Osteoblast (primary cell): ENCODE measurements at regions not wholly inside any gene's neighbourhood (a gene's known extent, or its start where the extent isn't known, plus 50 kb on each side); places are given as distances from the start of the nearest gene placed in this dataset.
"Not testable (repeated sequence)": the region's sequence is repeated elsewhere in the genome, so short reads cannot be mapped to it uniquely, and the experiment has no call there.

Source experiments
- DNase-seq: peaks from one replicate; pipeline ENCODE4 v3.0.0; 2011; ENCODE audit warnings: low spot score, mixed read lengths; ENCODE audit not compliant: insufficient read length; ENCODE audit errors: missing footprints
- H2AFZ ChIP-seq: 2 replicates; pipeline ENCODE4 v1.6.0; 2011; ENCODE audit warnings: mild to moderate bottlenecking, low read length
- H3K27ac ChIP-seq: 2 replicates; pipeline ENCODE4 v1.5.1; 2011; ENCODE audit warnings: mild to moderate bottlenecking, low read depth, low read length, moderate library complexity
- H3K27me3 ChIP-seq: 2 replicates; pipeline ENCODE4 v1.6.0; 2012; ENCODE audit warnings: mild to moderate bottlenecking, control low read depth, inconsistent platforms, low read length, moderate library complexity; ENCODE audit not compliant: insufficient read depth
- H3K36me3 ChIP-seq: 2 replicates; pipeline ENCODE4 v1.5.1; 2011; ENCODE audit warnings: mild to moderate bottlenecking, low read length, control low read depth, moderate library complexity; ENCODE audit not compliant: insufficient read depth
- H3K4me1 ChIP-seq: 2 replicates; pipeline ENCODE4 v1.5.1; 2011; ENCODE audit warnings: mild to moderate bottlenecking, low read length, control low read depth, moderate library complexity; ENCODE audit not compliant: insufficient read depth
- H3K4me2 ChIP-seq: 2 replicates; pipeline ENCODE4 v1.6.0; 2011; ENCODE audit warnings: mild to moderate bottlenecking, low read length; ENCODE audit not compliant: insufficient read depth
- H3K4me3 ChIP-seq: fragments of 200-600 bp; sonication (generic); 3 replicates; pipeline ENCODE4 v1.5.1; 2012; ENCODE audit warnings: mild to moderate bottlenecking, low read length, inconsistent platforms; ENCODE audit not compliant: insufficient read depth
- H3K79me2 ChIP-seq: 2 replicates; pipeline ENCODE4 v1.6.0; 2012; ENCODE audit warnings: mild to moderate bottlenecking, low read length, control low read depth, inconsistent platforms; ENCODE audit not compliant: insufficient read depth
- H3K9me3 ChIP-seq: 2 replicates; pipeline ENCODE4 v1.5.1; 2011; ENCODE audit warnings: low read depth, low read length, control low read depth
- H4K20me1 ChIP-seq: 2 replicates; pipeline ENCODE4 v1.6.0; 2012; ENCODE audit warnings: mild to moderate bottlenecking, low read length, control low read depth; ENCODE audit not compliant: insufficient read depth
- CTCF ChIP-seq: IDR thresholded peaks from 2 replicates; pipeline ENCODE4 v1.5.1; 2011; ENCODE audit warnings: mild to moderate bottlenecking, low read depth, low read length, moderate library complexity; ENCODE audit errors: extremely low read depth

DNA sequence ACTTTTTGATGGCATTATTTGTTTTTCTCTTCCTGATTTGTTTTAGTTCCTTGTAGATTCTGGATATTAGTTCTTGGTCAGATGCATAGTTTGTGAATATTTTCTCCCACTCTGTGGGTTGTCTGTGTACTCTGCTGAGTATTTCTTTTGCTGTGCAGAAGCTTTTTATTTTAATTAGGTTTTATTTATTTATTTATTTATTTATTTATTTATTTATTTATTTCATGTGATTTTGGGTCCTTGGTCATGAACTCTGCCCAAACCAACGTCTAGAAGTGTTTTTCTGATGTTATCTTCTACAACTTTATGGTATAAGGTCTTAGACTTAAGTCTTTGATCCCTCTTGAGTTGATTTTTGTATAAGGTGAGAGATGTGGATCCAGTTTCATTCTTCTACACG, 292.2 kb downstream of the CDH7 start:
- DNase-seq = no peak
- no peak overlapping the region for H3K4me3 ChIP-seq
- no peaks in the 10 kb centered on the region for H3K36me3 ChIP-seq
- H3K27ac ChIP-seq = no peak overlapping the region
- peaks cover 3% of the 10 kb centered on the region for H3K9me3 ChIP-seq
- H2AFZ ChIP-seq = no peak overlapping the region
- no peak for TF ChIP-seq CTCF
- no peaks in the 10 kb centered on the region for H3K4me1 ChIP-seq
- no peaks in the 10 kb centered on the region for H3K27me3 ChIP-seq
- no peak overlapping the region for H3K4me2 ChIP-seq
- no peaks in the 10 kb centered on the region for H3K79me2 ChIP-seq
- H4K20me1 ChIP-seq = no peaks in the 10 kb centered on the region

- Histone ChIP-seq H3K4me3 (no peak overlapping the region), H3K4me2 (no peak overlapping the region), H3K9me3 (peaks cover 2% of the 10 kb centered on the region), H3K4me1 (no peaks in the 10 kb centered on the region), H2AFZ (no peak overlapping the region), H3K36me3 (no peaks in the 10 kb centered on the region), H3K27me3 (no peaks in the 10 kb centered on the region), H3K79me2 (no peaks in the 10 kb centered on the region), H3K27ac (no peak overlapping the region), H4K20me1 (no peaks in the 10 kb centered on the region)
- TF ChIP-seq CTCF = no peak
- no peak for DNase-seq
These were observed 263.2 kb downstream of the CDH7 start for GRCh38 chr18:66013969-66014368.

DNA sequence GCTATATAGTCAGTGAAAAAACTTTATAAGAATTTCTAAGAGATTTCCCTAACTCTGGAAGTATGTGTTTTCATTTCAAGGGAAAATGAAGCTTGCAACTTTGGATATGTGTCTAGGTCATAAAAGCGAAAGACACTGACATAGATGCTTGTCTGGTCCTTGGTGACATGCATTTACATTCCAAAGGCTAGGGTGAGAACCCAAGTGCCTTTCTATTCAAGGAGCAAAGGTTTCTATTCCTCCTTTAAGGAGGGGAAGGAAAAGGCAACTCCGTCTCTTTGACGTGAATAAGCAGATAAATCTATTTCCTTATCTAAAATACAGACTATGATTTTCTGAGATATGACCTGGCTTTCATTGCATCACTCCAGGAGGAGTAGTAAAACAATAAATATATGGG, 261.1 kb downstream of the CDH7 start:
- Histone ChIP-seq H3K79me2 (no peaks in the 10 kb centered on the region), H3K4me1 (no peaks in the 10 kb centered on the region), H3K4me3 (no peak overlapping the region), H3K9me3 (peaks cover 2% of the 10 kb centered on the region), H3K36me3 (no peaks in the 10 kb centered on the region), H3K27ac (no peak overlapping the region), H2AFZ (no peak overlapping the region), H3K27me3 (no peaks in the 10 kb centered on the region), H3K4me2 (no peak overlapping the region), H4K20me1 (no peaks in the 10 kb centered on the region)
- no peak for DNase-seq
- TF ChIP-seq CTCF = no peak

DNA sequence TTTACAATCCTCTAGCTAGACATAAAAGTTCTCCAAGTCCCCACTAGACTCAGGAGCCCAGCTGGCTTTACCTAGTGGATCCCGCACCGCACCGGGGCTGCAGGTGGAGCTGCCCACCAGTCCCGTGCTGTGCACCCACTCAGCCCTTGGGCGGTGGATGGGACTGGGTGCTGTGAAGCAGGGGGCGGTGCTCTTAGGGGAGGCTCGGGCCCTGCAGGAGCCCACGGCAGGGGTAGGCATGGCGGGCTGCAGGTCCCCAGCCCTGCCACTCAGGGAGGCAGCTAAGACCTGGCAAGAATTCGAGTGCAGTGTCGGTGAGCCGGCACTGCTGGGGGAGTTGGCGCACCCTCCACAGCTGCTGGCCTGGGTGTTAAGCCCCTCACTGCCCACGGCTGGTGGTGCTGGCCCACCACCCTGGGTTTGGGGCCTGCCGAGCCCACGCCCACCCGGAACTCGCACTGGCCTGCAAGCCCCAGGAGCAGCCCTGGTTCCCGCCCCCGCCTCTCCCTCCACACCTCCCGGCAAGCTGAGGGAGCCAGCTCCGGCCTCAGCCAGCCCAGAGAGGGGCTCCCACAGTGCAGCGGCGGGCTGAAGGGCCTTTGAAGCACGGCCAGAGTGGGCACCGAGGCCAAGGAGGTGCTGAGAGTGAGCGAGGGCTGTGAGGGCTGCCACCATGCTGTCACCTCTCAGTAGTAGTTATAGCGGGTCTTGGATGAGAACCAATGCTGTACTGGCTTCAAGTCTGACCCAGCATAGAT, 255.2 kb downstream of the CDH7 start:
- H3K79me2 ChIP-seq = no peaks in the 10 kb centered on the region
- no peak overlapping the region for H3K27ac ChIP-seq
- peaks cover 4% of the 10 kb centered on the region for H3K9me3 ChIP-seq
- TF ChIP-seq CTCF = no peak
- H4K20me1 ChIP-seq = no peaks in the 10 kb centered on the region
- H3K4me2 ChIP-seq = no peak overlapping the region
- DNase-seq = no peak
- H2AFZ ChIP-seq = no peak overlapping the region
- no peaks in the 10 kb centered on the region for H3K4me1 ChIP-seq
- H3K27me3 ChIP-seq = no peaks in the 10 kb centered on the region
- H3K4me3 ChIP-seq = no peak overlapping the region
- no peaks in the 10 kb centered on the region for H3K36me3 ChIP-seq

DNA sequence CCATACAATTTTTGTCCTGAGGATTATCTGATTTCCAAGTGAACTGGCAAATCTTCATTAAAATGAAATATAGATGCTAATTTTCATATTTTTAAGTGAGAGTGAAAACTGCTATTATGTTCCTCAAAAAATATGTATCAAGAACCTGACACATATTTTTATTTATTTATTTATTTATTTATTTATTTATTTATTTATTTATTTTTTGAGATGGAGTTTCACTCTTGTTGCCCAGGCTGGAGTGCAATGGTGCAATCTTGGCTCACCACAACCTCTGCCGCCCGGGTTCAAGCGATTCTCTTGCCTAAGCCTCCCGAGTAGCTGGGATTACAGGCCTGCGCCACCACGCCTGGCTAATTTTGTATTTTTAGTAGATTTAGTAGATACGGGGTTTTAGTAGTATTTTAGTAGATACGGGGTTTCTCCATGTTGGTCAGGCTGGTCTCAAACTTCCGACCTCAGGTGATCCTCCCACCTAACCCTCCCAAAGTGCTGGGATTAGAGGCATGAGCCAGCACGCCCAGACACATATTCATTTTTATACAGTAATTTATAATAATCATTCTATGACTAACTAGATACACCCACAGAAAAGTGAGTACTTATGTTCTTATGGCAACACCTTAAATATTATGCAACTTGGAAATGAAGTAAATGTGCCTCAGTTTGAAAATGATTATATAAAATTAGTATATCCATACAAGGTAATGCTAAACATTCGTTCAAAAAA, 248.3 kb downstream of the CDH7 start:
- H3K4me3 ChIP-seq, H3K27ac ChIP-seq, H3K4me1 ChIP-seq, H3K4me2 ChIP-seq, H3K9me3 ChIP-seq, H3K27me3 ChIP-seq, H3K36me3 ChIP-seq, H2AFZ ChIP-seq, DNase-seq, H3K79me2 ChIP-seq, H4K20me1 ChIP-seq: not testable (repeated sequence)
